HCEC 1CT (cell line): ENCODE measurements at regions not wholly inside any gene's neighbourhood (a gene's known extent, or its start where the extent isn't known, plus 50 kb on each side); places are given as distances from the start of the nearest gene placed in this dataset.

ENCODE experiments used
- DNase-seq: peaks from one replicate; pipeline ENCODE4 v3.0.0-alpha.2; 2017

DNA sequence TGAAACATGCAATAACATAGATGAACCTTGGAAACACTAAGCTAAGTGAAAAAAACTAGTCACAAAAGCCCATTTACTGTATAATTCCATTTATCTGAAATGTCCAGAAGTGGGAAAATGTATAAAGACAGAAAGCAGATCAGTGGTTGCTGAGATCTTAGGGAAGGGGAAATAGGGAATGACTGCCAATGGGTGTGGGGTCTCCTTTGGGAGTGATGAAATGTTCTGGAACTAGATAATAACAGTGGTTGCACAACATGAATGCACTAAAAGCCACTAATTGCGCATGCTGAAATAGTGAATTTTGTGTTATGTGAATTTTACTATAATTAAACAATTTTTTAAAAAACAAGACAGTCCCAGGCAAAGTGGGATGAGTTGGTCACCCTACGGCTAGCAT, 472.8 kb downstream of the CCDC171 start:
- DNase-seq: no peak

DNA sequence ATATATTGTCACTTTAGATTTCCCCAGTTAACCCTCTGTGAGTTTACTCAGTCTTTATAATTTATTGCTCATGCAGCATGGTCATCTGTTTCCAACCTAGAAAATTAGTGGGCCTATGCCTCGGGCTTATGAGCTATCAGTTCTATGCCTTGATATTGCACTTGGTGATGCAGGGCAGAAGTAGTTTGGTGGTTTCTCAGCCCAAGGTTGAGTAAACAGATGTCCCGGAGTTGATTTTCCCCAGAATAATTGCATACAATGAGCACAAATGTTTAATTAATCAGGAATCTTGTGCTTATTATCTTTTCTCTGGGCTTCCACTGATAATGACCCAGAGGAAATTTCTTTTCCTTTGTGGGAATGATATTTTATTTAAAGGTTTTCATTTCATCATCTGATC, 474.0 kb downstream of the CCDC171 start:
- no peak for DNase-seq

GRCh38 chr9:16028548-16028947, 475.7 kb downstream of the CCDC171 start:
- peak; percentile 56 for DNase-seq

- peak; percentile 93 for DNase-seq
Observed at GRCh38 chr9:16029046-16029615, 476.3 kb downstream of the CCDC171 start.

- DNase-seq: no peak
Observed at GRCh38 chr9:16029796-16030363, 477.0 kb downstream of the CCDC171 start.

DNA sequence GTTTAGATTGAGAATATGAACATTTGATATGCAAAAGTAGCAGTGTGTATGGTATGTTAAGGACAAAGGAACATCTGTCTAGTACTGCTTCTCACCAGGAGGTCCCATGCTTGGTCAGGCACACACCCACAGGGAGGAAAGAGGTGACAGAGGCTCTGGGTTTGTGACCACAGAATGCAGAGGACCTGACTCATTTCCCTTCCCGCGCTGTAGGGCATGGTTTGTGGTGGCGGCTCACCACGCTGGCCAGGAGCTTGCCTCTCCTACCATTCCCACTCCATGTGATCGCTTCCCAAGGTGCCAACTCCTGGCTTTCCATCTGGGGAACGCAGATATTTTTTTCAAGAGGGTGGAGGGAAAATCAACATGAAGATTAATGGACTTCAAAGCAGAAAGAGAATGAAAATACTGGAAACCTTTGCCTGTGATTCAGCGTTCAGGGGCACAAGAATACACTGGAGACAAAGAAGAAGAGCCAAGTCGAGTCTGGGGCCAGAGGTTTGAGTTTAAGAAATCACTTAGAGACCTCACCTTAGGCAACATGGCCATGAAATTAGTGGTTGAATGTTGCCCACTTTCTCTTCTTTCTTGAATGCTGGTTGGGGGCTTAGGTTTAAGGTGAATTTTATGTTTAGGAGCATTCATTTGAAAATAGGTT, 477.8 kb downstream of the CCDC171 start:
- peak; percentile 96 for DNase-seq

- DNase-seq: no peak
Observed at GRCh38 chr9:16031486-16031885, 478.6 kb downstream of the CCDC171 start.

DNA sequence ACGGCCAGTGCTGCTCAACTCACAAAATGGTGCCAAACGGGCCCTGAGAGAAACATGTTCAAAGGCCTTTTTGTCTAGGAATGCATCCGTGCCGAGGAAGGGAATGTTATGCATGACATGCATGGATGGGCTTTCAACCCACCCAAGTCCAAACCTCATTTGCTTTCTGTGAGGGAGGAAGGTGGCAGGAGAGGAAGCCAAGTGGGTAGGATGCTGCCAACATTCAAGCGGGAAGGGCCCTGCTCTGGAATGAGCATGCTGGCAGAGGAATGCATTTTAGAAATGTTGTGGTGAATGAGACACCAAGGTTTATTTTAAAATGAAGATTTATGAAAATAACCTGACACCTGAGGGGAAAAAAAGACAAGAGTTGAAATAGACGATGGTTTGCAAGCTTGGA, 479.1 kb downstream of the CCDC171 start:
- DNase-seq: no peak

GRCh38 chr9:16032799-16033198, 480.0 kb downstream of the CCDC171 start:
- peak; percentile 56 for DNase-seq

DNA sequence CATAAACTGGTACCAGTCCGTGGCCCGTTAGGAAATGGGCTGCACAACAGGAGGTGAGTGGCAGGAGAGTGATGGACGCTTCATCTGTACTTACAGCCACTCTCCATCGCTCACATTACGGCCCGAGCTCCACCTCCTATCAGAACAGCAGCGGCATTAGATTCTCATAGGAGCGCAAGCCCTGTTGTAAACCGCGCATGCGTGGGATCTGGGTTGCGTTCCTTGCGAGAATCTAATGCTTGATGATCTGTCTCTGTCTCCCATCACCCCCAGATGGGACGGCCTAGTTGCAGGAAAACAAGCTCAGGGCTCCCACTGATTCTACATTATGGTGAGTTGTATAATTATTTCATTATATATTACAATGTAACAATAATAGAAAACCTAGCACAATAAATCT, 480.4 kb downstream of the CCDC171 start:
- DNase-seq: no peak

- DNase-seq: no peak
Observed at GRCh38 chr9:16033921-16034691, 481.3 kb downstream of the CCDC171 start.

DNA sequence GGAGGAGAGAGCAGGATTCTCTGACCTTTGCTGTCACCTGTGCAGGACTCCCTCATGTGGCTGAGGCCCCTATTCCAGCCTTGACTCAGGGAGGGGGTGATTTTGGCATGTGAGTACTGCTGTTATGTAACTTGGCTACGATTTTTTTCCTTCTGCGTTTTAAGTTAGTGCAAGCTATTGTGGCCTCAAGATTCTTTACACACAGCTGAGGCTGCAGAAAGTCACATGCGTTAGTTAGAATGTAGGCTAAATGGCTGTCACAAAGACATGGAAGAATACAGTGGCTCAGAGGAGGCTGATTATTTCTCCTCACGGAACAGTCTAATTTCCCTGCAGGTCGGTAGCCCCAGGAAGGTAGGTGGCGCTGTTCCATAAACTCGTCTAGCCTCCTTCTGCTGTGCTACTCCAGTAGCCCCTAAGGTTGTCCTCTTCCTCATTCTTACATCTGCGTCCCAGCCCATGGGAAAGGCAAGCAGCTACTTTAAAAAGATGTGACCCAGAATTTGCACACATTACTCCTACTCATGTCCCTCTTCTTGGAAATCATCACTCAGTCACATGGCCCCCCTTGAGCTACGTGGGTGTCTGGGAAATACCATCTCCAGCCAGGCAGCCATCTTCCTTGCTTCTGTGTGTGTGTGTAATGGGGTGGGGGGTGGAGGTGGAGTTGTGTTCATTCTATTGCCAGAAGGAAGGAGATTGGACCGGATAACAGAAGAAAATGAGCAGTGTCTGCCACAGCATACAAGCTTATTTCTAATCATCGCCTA, 486.6 kb downstream of the CCDC171 start:
- DNase-seq: no peak

DNA sequence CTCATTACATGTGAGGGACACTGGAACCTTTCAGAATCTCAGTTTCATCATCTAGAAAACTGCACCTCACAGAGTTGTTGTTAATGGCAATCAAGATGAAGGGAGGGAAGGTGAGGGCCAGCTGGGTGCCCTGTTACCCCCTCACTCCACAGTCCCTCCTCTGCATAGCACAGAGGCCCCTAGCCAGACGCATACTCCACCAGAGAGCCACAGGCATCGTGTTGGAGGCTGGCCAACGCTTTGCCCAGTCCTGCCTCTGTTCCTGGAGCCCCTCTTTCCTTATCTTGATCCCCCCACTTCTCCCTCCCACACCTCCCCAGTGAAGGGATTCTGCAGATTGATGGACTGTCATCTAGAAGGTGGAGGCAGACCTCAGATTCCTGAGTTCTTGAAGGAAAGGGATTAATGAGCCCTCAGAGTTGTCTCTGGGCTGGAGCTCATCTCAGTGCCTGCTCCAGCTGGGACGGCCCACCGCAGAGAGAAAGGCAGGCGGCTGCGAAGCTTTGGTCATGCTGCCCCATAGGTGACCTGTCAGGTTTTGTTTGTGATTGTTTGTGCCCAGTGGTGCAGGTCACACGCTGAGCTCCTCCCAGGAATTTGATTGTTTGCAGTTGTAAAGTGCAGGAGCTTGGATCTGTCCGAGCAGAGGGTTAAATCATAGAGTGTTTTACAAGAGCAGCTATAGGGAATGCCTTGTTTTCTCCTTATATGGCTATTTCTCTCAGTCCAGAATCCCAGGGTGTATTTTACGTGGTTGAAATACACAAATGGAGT, 487.3 kb downstream of the CCDC171 start:
- no peak for DNase-seq

DNA sequence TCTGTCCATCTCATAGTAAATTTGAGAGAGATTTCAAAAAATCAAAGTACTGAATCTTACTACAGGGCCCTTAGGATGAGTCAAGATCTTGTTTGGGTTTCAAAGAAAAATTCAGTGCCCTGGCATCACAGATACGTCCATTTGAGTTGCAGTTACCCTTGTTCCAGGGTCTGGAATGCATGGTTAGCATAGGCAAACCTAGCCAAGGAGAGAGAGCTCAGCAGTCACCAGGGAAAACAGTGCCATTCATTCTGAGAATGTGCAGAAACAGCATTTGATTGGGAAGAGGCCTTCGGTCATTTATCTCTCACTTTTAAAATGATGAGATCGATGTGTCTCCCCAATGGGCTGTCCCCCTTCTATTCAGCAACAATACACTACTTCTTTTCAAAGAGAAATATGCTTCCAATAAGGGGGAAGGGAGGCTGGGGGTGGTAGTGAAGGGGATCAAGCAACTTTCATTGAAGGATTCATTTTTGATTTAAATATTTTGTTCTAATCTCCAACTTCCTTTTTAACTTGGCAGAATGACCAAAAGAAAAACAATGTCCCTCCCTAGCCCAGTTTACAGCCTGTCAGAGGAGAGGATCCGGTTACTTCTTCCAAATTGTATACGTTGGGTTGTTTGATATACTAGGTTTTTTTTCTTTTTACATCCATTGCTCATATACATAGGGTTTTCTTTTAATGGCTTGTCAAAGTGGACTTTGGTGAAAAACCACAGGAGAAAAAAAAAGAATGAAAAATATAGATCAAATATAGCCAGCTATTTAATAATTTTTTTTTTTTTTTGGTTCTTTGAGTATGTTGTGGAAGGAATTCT, 491.1 kb downstream of the CCDC171 start:
- DNase-seq: peak; percentile 56

GRCh38 chr9:16044579-16044881, 491.7 kb downstream of the CCDC171 start:
- peak; percentile 51 for DNase-seq

DNA sequence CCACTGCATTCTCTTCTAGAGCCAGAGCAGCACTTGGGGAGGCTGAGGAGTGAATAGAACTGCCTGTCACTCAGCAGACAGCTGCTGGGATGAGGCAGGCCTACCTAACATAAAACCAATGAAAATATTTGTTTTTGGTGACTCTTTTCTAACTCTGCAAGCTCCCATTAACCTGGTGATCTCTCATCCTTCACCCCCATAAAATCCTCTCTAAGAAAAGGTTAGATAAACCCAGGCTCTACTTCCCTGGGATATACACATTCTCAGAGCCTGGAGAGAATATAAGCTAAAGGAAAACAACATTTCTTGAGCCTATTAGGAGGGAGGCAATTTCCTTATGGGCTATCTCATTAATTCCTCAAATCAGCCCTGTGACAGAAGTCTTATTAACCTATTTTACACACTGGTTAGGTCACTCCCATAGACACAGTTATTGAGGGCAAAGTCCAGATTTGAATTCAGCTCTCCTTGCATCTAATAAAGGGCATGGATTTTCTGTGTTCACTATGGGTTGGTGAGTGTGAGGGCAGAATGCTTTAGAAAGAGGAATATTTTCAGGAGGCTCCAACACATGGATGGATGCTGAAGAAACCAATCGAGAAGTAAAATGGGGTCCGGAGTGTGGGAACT, 492.9 kb downstream of the CCDC171 start:
- no peak for DNase-seq

DNA sequence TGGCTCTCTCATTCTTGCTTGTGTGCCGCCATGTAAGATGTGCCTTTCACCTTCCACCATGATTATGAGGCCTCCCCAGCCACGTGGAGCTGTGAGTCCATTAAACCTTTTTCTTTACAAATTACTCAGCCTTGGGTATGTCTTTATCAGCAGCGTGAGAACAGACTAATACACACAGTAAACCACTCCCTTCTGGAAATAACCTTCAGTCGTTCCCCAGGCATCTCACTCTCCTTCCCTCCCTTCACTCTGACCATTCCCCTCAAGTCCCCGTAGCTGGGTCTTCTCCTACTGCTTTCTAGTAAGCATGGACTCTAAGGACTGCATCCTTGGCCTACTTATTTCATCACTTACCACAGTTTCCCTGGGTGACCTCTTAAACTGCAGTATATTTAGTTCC, 493.9 kb downstream of the CCDC171 start:
- DNase-seq: no peak

DNA sequence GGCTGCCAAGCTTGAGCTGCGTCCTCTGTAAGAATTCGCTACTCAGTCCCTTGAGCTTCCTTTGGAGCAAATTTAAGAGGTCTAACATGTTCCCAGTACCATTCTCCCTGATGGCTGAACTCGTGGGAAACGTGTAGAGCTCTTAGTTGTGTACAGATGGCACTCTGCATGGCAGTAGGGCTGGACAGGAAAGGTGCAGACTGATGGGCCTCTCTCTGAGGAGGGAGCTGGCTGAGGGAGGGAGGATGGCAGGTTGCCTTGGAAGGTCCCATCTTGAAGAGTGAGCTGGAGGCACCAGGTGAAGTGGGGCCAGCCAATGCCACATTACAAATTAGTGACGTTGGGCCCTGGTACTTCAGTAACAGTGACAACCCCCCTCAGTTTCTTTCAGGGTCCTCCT, 495.3 kb downstream of the CCDC171 start:
- DNase-seq: no peak

GRCh38 chr9:16052146-16052545, 499.3 kb downstream of the CCDC171 start:
- DNase-seq: no peak

DNA sequence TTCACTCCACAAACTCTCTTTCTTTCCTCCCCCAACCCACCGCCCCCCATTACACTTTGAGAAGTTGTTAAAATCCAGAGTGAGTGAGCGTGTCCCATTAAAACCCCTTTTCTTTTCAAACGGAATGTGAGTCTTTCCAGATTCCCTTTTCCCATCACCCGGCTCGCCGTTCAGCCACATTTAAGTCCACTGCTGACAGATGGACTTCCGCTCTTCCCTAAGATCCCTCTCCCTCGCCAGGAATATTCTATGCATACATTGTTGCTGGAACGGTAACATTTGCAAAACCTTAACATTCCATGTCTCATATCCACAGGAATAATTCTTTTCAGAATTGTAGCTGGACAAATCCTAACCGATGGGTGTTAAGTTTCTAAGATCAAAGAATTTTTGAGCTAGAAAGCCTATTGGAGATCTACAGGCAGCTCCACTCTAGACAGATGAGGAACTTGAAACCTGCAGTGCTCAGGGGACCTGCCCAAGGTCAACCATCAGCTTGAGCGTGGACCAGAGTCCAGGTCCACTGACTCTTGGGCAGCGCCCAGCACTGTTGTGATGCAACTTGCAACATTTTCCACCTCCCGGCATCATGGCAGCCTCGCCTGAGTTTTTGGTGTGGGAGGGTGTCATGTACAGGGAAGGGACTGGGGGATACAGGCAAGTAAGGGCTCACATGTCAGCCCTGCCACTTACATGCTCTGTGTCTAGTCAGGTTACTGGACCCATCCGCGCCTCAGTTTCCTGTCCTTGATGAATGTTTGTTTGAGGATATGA, 500.1 kb downstream of the CCDC171 start:
- no peak for DNase-seq
